GM12873 (cell line): ENCODE measurements at regions not wholly inside any gene's neighbourhood (a gene's known extent, or its start where the extent isn't known, plus 50 kb on each side); places are given as distances from the start of the nearest gene placed in this dataset.

Experiments used
- TF ChIP-seq, protein P1 (sequence below): IDR thresholded peaks from 2 replicates; pipeline ENCODE4 v1.5.1; 2012; ENCODE audit warnings: low read depth, mild to moderate bottlenecking, moderate library complexity, low read length, control low read depth; ENCODE audit not compliant: insufficient read depth; ENCODE audit errors: missing control alignments

DNA sequence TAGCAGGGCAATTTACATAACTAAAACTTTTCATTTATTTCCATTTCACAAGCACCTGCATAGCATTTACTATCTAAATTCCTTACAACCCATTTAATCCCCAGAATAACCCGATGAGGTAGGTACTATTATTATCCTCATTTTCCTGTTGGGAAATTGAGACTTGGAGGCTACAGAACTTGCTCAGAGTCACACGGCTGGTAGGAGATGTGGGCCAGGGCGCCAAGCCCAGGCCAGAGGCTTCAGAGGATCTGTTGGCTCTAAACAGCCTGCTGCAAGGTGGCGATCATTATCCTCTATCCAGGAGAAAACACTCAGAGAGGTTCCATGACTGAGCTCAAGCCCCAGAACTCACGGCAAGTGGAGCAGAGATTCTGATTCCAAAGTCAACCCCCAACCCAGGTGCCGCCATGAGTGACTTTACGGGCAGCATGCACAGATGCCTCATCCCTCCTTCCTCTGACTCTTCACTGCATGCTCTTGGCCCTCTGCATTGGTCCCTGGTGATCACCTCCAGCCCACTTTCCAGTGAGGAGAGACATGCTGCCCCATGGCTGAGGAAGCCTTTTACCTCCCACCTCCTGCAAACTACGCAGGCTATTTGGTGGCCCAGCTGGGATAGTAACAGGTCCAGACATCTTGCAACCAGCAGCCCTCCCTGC is 168.4 kb upstream of the FSTL4 start:
- TF ChIP-seq, protein P1, sequence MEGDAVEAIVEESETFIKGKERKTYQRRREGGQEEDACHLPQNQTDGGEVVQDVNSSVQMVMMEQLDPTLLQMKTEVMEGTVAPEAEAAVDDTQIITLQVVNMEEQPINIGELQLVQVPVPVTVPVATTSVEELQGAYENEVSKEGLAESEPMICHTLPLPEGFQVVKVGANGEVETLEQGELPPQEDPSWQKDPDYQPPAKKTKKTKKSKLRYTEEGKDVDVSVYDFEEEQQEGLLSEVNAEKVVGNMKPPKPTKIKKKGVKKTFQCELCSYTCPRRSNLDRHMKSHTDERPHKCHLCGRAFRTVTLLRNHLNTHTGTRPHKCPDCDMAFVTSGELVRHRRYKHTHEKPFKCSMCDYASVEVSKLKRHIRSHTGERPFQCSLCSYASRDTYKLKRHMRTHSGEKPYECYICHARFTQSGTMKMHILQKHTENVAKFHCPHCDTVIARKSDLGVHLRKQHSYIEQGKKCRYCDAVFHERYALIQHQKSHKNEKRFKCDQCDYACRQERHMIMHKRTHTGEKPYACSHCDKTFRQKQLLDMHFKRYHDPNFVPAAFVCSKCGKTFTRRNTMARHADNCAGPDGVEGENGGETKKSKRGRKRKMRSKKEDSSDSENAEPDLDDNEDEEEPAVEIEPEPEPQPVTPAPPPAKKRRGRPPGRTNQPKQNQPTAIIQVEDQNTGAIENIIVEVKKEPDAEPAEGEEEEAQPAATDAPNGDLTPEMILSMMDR, result no peak

DNA sequence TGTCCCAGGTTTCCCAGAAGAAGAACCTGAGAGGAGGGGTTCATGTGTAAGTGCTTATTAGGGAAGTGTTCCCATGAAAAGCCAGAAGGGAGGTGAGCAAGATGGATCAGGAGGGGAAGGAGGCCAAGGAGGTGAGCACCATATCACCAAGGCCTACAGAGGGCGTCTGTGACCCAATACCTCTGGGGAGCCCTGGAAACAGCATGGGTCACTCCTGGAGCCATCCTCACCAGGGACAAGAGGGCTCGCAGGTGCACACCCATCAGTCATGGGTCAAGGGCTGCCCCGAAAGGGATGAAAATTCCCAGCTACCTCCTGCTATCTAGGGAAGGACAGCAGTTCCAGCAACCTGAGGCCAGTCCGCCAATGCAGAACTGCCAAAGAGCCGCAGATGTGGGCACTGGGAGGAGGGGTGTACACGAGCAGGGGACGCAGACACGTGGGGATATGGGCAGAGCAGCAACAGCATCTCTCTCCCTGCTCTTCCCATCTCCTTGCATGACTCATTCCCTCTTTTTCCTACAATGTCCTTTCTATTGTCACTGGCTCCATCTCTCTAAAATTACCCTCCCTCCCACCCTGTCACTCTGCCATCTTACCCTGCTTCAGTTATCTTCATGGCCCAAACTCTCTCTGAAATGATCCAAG is 167.6 kb upstream of the FSTL4 start:
- TF ChIP-seq, protein P1, result peak; percentile 57

DNA sequence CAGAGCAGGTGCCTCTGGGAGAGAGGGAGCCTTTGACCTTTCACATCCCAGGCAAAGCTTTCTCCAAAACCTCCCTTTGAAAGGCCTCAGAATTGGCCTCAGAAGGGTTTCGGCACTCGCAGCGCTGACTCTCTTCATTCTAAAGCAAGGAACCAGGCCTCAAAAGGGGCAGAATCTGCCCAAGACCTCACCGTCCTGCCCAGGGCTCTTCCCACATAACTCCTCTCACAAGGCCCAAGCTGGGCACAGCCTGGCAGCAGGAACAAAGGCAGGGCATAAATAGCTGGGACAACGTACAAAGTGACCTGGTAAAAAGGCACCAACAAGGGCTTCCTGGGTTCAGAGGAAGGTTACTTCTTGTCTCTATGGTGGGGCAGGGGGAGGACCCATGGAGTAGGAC is 166.3 kb upstream of the FSTL4 start:
- TF ChIP-seq, protein P1, result no peak

DNA sequence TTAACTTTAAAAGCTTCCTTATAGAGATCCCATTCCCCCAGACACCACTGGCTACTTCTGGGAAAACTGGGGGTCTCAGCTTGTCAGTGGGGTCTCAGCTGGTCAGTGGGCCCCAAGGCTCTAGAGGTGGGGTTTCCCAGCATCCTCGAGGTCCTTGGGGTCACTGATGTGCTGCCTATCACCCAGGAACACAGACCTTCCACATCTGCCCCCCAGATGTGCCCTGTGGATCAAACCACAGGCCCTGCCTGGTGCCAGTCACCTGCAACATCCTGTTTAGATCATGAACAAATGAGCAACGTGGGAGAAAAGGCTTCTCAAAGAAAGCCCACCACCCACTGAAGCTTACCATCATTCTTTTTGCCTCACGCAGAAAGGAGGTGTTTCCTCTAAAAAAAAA is 165.6 kb upstream of the FSTL4 start:
- TF ChIP-seq, protein P1, result no peak

DNA sequence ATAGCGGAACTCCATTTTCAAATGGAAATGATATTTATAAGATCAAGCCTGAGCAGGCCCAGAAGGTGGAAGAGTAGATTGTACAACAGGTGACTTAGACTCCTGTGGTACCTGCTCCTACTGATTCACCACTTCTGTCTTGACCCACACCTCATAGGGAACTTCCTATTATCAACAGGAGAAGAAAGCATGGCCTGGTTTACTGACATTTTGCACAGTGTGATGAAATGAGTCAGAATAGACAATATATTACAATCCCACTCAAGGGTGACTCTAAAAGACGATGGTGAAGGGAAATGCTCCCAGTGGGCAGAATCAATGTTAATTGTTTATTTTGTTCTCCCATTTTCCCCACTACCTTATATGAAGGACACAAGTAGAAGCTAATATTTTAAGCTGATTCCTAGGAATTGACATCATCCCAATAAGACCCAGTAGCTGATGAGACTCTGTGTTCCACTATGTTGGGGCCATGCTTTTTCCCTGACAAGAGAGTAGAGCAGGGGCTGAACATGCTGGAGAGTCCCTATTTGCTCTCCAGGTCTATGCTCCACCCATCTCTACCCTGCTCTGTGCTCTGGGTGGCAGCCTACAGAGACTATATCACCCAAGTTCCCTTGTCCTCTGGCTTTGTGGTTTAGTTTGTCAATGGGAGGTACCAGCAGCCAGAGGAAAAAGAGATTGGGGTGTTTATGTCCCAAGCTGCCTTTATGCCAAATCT is 163.4 kb upstream of the FSTL4 start:
- TF ChIP-seq, protein P1, result no peak

DNA sequence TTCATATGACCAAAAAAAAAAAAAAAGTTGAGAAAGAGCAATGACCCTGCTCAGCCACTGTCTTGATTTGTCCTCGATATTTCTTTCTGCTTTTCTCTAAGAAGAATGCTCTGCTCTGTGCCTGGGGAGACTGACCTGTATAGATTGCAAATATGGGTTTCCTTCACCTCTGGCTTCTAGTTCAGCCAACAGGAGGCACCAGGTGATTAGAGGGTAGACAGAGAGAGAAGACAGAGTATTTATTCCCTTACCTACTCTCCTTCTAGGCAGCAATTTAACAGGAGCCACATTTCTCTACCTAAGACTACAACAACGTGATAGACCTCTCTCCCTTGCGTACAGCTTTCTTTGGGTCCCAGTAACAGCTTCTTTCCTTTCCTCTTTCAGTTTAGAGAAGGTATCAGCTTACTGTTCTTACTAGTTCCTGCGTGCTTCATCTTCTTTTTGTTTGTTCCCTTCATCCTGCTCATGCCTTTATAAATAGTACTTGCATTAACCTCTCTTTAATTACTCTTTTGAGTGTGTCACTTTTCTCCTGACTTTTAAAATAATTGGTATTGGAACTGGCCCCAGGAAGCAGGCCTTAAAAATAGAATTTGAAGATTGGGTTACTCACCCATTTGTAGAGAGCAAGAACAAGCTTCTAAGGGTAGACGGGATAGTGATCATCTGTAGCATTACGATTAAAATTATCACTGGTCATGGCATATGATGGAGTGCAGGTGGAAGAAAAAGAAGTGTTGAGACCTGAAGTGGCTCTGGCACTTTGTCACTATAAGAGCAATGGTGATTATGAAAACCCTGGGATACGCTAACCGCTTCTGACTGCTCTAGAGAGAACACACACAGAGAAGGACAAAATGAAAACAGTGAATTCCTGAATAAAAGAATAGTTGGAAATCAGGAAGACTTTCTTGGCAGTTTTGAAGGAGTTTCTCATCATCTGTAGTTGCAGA is 161.2 kb upstream of the FSTL4 start:
- TF ChIP-seq, protein P1, result no peak
